ENCODE measurements at regions not wholly inside any gene's neighbourhood (a gene's known extent, or its start where the extent isn't known, plus 50 kb on each side); places are given as distances from the start of the nearest gene placed in this dataset.

GRCh38 chrX:69395306-69395705 is 108.8 kb upstream of the NALF2 start:
- Mint-ChIP-seq H3K9me3 (ENCODE audit: unreplicated experiment) (peaks cover 5% of the 10 kb centered on the region), H3K27ac (ENCODE audit: unreplicated experiment) (no peak overlapping the region), H3K27me3 (ENCODE audit: unreplicated experiment) (no peaks in the 10 kb centered on the region), H3K4me3 (ENCODE audit: unreplicated experiment) (no peak overlapping the region), H3K36me3 (ENCODE audit: unreplicated experiment) (no peaks in the 10 kb centered on the region), H3K4me1 (ENCODE audit: unreplicated experiment) (no peaks in the 10 kb centered on the region)
- DNase-seq (ENCODE audit: extremely low spot score, unreplicated experiment): peak; percentile 10
- no peak for TF ChIP-seq CTCF (IDR thresholded peaks at IDR 0.05)

- H3K9me3 Mint-ChIP-seq (ENCODE audit: unreplicated experiment): no peaks in the 10 kb centered on the region
Measured at GRCh38 chrX:69389101-69389501, 115.0 kb upstream of the NALF2 start.

GRCh38 chrX:69388526-69388925 is 115.6 kb upstream of the NALF2 start:
- Mint-ChIP-seq H3K9me3 (ENCODE audit: unreplicated experiment) (no peaks in the 10 kb centered on the region), H3K27me3 (ENCODE audit: unreplicated experiment) (no peaks in the 10 kb centered on the region), H3K4me1 (ENCODE audit: unreplicated experiment) (no peaks in the 10 kb centered on the region), H3K4me3 (ENCODE audit: unreplicated experiment) (no peak overlapping the region), H3K36me3 (ENCODE audit: unreplicated experiment) (no peaks in the 10 kb centered on the region), H3K27ac (ENCODE audit: unreplicated experiment) (no peak overlapping the region)
- no peak for TF ChIP-seq CTCF (IDR thresholded peaks at IDR 0.05)
- no peak for DNase-seq (ENCODE audit: extremely low spot score, unreplicated experiment)

More at GRCh38 chrX:69389101-69389501, 115.0 kb upstream of the NALF2 start:
- Mint-ChIP-seq H3K27ac (ENCODE audit: unreplicated experiment) (no peak overlapping the region), H3K4me3 (ENCODE audit: unreplicated experiment) (no peak overlapping the region), H3K27me3 (ENCODE audit: unreplicated experiment) (no peaks in the 10 kb centered on the region), H3K36me3 (ENCODE audit: unreplicated experiment) (no peaks in the 10 kb centered on the region), H3K4me1 (ENCODE audit: unreplicated experiment) (no peaks in the 10 kb centered on the region)
- no peak for TF ChIP-seq CTCF (IDR thresholded peaks at IDR 0.05)
- peak; percentile 76 for DNase-seq (ENCODE audit: extremely low spot score, unreplicated experiment)

GRCh38 chrX:69387567-69388487 is 116.3 kb upstream of the NALF2 start:
- peak; percentile 60 for TF ChIP-seq CTCF (IDR thresholded peaks at IDR 0.05)
- peak; percentile 80 for DNase-seq (ENCODE audit: extremely low spot score, unreplicated experiment)
- Mint-ChIP-seq H3K4me3 (ENCODE audit: unreplicated experiment) (no peak overlapping the region), H3K36me3 (ENCODE audit: unreplicated experiment) (no peaks in the 10 kb centered on the region), H3K27ac (ENCODE audit: unreplicated experiment) (no peak overlapping the region), H3K4me1 (ENCODE audit: unreplicated experiment) (no peaks in the 10 kb centered on the region), H3K27me3 (ENCODE audit: unreplicated experiment) (no peaks in the 10 kb centered on the region), H3K9me3 (ENCODE audit: unreplicated experiment) (no peaks in the 10 kb centered on the region)

- no peak overlapping the region for H3K27ac Mint-ChIP-seq (ENCODE audit: unreplicated experiment)
Measured at GRCh38 chrX:69386681-69387080, 117.4 kb upstream of the NALF2 start.

More at GRCh38 chrX:69386681-69387080, 117.4 kb upstream of the NALF2 start:
- no peak for TF ChIP-seq CTCF (IDR thresholded peaks at IDR 0.05)
- H3K4me3 Mint-ChIP-seq (ENCODE audit: unreplicated experiment): no peak overlapping the region
- H3K36me3 Mint-ChIP-seq (ENCODE audit: unreplicated experiment): no peaks in the 10 kb centered on the region
- peak; percentile 60 for DNase-seq (ENCODE audit: extremely low spot score, unreplicated experiment)
- H3K4me1 Mint-ChIP-seq (ENCODE audit: unreplicated experiment): no peaks in the 10 kb centered on the region
- no peaks in the 10 kb centered on the region for H3K9me3 Mint-ChIP-seq (ENCODE audit: unreplicated experiment)
- no peaks in the 10 kb centered on the region for H3K27me3 Mint-ChIP-seq (ENCODE audit: unreplicated experiment)
